B cell (primary cell): ENCODE measurements at regions not wholly inside any gene's neighbourhood (a gene's known extent, or its start where the extent isn't known, plus 50 kb on each side); places are given as distances from the start of the nearest gene placed in this dataset.

ENCODE experiments used
- EZH2 ChIP-seq: IDR thresholded peaks from 2 replicates; pipeline ENCODE4 v1.6.1; 2012; ENCODE audit warnings: borderline replicate concordance, low read depth, mild to moderate bottlenecking, moderate library complexity, low read length; ENCODE audit not compliant: insufficient read depth, poor library complexity, severe bottlenecking
- TF ChIP-seq, protein P1 (sequence below): fragments of 200-600 bp; IDR thresholded peaks from one replicate; pipeline ENCODE4 v1.8.0; 2022; ENCODE audit warnings: antibody characterized with exemption, mild to moderate bottlenecking

DNA sequence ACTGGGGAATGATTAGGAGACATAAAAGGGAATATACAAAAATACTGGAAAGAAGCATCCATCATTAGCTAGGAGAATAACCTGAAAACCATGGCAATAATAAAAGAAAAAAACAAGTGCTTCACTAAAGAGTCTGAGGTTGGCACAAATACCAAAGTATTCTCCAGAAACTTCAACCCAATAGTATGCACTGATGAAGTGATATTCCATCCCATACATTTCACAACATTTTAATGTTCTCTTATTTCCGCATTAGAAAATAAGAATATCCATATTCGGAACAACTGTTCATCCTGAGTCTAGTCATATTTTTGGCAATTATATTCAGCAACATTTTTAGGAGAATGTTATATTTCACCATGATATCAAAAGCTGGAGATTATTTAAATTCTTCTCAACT, 116.2 kb downstream of the POSTN start:
- TF ChIP-seq, protein P1, sequence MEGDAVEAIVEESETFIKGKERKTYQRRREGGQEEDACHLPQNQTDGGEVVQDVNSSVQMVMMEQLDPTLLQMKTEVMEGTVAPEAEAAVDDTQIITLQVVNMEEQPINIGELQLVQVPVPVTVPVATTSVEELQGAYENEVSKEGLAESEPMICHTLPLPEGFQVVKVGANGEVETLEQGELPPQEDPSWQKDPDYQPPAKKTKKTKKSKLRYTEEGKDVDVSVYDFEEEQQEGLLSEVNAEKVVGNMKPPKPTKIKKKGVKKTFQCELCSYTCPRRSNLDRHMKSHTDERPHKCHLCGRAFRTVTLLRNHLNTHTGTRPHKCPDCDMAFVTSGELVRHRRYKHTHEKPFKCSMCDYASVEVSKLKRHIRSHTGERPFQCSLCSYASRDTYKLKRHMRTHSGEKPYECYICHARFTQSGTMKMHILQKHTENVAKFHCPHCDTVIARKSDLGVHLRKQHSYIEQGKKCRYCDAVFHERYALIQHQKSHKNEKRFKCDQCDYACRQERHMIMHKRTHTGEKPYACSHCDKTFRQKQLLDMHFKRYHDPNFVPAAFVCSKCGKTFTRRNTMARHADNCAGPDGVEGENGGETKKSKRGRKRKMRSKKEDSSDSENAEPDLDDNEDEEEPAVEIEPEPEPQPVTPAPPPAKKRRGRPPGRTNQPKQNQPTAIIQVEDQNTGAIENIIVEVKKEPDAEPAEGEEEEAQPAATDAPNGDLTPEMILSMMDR = no peak
- TF ChIP-seq EZH2 = no peak
